NCI-H82 (cell line): ENCODE measurements at regions not wholly inside any gene's neighbourhood (a gene's known extent, or its start where the extent isn't known, plus 50 kb on each side); places are given as distances from the start of the nearest gene placed in this dataset.
"Not testable (repeated sequence)": the region's sequence is repeated elsewhere in the genome, so short reads cannot be mapped to it uniquely, and the experiment has no call there.

Experiments used
- DNase-seq: peaks from one replicate; lab custom pipeline; 2025; lab: John Stamatoyannopoulos, UW

DNA sequence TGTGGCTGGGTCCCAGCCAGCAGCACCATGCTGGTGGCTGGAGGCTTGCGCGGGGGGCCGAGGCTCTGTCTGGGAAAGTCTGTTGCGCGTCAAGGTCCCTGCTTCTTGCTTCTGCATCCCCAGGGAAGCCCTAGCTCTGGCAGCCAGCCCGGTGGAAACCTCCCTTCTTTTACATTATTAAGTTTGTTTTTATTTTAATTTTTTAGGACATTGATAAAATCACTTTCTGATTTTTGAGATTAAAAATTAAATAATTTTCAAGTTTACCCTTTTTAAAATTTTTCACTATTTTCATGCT lies 81.6 kb downstream of the TRIM51G start:
- not testable (repeated sequence) for DNase-seq

DNA sequence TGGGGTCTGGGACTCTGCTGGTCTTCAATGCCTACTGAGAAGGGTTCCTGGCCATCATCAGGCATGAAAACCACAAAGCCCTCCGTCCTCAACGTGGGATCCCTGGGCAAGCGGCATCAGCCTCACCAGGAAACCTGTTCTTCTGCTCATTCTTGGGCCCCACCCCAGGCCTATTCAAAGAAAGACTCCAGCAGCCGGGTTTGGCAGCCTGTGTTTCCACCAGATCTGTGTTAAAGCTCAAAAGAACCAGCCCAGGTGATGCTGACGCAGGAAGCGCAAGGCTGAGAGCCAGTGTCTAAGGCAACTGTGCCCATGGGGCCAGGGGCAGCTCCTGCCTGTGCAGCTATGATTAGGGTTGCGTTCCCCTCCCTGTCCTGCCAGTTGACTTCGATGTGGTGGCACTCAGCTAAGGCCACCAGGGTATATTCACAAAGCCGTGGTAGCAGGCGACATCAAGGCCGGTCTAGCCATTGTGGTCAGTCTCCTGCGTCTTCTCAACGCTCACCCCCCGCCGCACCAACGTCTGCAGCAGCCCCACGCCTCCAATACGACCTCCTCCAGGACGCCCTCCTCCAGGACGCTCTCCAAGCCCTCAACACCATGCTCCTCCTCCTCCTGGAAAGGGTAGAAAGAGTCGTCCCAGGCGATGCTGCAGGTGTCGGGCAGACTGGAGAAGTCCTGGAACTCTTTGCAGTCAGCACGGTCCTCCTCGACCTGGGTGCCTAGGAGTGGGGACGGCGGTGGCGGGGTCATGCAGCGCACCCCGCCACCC lies 82.1 kb downstream of the TRIM51G start:
- not testable (repeated sequence) for DNase-seq

DNA sequence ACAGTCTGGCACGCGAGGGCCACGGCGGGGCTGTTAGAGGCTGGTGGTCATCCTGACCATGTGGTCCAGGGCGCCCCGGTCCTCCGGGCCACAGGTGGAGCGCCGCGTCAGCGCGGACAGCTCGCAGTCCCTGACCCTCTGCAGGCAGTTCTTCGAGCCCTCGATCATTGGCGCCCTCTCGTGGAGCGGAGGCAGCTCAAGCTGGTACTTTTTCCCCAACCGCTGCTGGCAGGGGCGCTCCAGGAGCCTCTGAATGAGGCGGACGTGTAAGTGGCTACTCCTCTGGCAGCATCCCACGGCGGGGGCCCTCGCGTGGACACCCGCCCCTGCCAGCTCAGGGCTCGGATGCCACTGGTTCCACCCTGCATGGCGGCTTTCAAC lies 82.9 kb downstream of the TRIM51G start:
- DNase-seq = not testable (repeated sequence)

DNA sequence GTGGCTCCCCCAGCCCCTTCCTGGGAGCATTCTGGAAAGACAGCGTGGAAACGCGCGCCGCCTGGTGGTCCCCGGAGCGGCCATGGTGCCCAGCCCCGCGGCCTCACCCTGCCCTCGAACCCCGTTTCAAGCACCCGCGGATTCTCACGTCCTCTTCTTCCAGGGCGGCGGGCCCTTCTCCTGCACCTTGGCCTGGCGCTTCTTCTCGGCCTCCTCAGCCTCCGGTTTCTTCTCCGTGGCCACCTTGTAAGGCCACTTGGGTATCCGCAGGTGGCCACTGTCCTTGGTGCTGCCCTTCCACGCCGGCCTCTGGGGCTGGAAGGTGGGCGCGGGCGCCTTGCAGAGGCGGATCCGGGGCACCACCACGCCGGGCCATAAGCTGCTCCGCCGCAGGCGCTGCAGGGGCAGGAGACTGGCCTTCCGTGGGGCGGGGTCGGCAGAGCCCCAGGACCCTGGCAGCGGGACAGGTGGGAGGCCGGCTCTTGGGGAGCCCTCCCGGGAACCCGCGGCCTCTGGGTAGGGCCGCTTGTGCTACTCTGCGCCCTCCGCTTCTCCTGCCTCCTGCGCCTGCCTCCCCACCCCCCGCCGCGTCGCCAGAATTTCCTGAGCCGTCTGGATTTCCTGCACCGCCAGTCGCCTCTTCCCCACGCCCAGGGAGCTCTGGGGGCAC lies 83.4 kb downstream of the TRIM51G start:
- DNase-seq = peak; percentile 9

DNA sequence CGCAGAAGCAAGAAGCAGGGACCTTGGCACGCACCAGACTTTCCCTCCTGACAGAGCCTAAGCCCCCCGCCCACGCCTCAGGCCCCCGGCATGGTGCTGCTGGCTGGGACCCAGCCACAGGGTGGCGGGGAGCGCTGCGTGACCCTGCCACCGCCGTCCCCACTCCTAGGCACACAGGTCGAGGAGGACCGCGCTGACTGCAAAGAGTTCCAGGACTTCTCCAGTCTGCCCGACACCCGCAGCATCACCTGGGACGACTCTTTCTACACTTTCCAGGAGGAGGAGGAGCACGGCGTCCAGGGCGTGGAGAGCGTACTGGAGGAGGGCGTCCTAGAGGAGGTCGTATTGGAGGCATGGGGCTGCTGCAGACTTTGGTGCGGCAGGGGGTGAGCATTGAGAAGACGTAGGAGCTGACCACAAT lies 103.7 kb downstream of the TRIM51G start:
- DNase-seq = no peak

DNA sequence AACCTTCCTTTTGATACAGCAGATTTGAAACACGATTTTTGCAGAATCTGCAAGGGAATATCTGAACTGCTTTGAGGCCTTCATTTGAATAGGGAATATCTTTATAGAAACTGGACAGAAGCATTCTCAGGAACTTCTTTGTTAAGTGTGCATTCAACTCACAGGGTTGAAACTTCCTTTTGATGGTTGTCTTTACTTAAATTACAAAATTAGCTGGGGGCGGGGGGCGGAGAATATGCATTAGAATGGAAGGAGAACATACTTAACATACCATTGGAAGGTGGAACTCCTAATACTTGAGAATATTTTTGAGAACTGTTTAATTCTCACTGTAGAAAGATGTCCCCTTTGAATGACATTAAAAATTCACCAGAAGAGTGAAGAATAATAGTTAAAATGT lies 104.4 kb downstream of the TRIM51G start:
- no peak for DNase-seq
